GM21381 (cell line): ENCODE measurements at regions not wholly inside any gene's neighbourhood (a gene's known extent, or its start where the extent isn't known, plus 50 kb on each side); places are given as distances from the start of the nearest gene placed in this dataset.
"Not testable (repeated sequence)": the region's sequence is repeated elsewhere in the genome, so short reads cannot be mapped to it uniquely, and the experiment has no call there.

Experiments
- ATAC-seq: cut with Tn5 transposase; IDR thresholded peaks from one replicate; pipeline ENCODE4 v1.9.1; 2021; ENCODE audit warnings: mild to moderate bottlenecking, moderate library complexity; ENCODE audit not compliant: unreplicated experiment

- no peak for ATAC-seq
These were observed 445.5 kb upstream of the MKI67 start for GRCh38 chr10:128571745-128572144.

DNA sequence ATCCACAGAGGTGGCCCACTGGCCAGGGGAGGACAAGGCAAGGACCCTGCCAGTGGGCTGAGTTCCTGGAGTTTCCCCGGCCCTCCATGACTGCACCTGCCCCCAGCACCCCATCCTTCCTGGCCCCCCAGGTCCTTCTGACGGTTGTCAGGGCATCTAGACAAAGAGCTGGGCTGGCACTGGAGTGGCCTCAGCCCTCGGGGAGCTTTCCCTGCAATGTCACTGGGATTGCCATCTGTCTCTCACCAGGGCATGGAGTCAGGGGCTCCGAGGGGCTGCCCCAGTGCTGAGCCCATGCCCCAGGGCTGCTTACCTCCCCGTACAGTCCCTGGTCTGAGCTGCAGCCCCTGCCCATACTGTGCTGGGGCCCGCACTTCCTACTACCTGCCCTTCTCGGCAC lies 446.5 kb upstream of the MKI67 start:
- no peak for ATAC-seq

DNA sequence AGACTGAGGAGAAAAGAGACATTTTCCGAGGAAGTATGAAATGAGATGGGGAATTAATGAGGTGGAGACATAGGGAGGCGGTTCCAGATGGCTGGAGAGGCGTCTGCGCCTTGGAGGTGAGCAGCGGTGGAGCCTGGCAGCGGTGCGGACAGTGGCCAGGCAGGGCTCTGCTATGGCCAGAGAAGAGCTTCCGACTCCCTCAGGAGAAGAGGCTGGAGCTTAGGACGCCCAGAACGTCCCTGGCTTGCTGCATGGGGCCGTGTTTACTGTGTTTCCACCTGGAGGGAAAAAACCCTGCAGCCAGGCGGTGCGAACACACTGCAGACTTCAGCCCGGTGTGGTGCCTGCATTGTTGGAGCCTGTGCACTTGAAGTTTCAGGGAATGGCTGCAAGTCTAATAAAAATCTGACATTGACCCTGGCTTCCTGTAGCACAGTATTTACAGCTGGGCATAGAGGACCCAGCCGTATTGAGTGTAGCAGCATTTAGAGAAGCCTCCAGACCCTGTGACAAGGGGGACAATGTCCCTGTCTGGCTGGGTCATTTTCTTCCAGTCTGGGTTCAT lies 447.1 kb upstream of the MKI67 start:
- ATAC-seq: no peak

DNA sequence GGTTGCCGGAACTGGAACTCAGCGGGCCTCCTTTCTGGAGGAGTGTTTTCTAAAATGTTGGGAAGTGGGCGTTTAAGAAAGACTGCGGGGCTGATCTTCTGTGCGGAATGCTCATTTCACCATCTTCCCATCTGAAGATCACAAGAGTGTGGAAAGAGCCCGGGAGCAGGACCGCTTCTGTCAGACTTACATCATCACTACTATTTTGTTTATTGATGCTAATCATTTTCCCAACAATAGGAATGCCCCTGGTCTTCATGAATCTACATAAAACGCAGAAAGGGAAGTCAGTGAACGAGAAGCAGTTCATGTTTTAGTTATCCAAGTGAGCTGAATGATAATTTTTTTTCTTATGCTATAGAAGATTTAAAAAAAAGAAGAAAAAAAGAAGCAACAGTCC lies 447.8 kb upstream of the MKI67 start:
- no peak for ATAC-seq

GRCh38 chr10:128574581-128575210 lies 448.5 kb upstream of the MKI67 start:
- no peak for ATAC-seq

GRCh38 chr10:128575761-128576160 lies 449.5 kb upstream of the MKI67 start:
- ATAC-seq: no peak

DNA sequence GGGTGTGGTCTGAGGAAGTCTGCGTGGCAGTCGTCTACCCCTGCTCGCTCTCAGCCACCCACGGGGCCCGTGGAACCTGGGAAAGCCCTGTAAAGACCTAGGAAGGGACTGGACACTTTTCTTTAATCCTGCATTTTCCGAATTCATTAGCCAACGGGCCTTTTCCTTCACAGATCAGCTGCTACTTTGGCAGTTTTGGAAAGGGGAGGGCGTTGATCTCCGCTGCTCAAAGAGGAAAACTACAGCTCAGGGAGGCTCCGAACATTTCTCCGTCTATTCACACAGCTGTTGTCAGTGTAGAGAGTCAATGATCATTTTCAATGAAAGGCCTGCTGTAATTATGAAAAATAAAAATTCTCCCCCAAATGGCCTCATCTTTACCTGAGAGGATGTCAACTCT lies 450.1 kb upstream of the MKI67 start:
- no peak for ATAC-seq

DNA sequence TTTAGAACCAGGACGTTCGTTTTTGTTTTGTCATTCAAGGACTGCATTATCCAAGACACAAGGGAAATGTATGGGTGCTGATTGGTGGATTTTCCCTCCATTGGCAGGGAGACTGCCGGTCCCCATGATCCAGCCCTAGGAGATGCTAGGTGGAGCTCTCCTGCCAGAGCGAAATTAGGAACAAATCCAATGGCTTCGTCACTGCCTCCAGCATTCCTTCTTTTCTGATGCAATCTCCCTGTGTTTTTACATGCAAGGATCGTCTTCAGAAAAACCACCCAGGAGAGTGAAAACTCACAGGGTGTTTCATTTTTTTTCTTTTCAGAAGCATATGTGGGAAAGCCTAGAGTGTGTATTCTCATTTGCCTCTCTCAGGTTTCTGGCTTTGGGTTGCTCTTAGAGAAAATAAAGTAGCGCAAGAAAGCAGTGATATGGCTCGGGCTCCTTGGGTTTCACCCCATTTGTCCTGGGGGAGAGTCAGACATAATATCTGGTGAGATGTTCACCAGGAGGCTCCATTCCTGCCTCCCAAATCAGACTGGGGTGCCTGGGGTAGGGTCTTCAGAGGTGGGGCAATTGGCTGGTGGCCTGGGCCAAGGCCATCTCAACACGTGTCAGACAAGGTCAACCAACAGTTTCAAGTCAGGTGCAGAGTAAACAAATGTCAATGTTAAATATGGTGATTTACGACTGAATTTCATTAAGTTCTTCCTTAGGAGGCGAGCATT lies 450.9 kb upstream of the MKI67 start:
- no peak for ATAC-seq

DNA sequence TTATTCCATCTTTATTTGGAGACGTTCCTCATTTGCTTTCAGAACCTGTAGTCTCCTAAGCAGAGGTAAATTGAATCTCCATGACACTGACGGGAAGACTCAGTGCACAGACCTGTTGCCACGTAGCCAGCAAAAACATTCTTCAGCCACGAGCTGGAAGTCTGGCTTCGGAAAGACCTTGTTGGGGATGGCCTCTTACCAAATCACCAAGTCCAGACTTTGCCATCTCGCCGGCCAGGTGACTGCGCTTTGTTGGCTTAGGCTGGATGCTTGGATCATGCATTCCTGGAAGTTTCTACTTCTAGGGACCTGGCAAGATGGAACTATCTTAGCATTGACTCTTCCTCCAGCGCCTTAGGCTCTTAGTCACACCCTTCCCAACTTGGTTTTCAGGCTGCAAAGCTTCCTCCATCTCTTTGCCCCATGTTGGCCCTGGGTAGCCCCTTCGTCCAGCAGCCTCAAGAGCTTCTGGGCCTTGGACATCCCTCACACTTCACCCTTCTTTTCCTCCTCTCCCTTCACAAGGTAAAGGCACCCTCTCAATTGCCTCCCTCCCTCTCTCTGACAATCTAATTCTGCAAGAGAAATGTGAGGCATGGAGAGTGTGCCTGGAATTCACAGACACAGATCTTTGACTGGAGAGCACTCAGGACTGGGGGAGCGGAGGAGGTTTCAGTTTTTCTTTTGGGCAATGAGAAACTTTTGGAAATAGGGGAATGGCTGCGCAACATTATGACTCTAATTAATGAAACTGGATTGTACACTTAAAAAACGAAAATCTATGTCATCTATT lies 451.9 kb upstream of the MKI67 start:
- no peak for ATAC-seq

- no peak for ATAC-seq
These were observed 452.5 kb upstream of the MKI67 start for GRCh38 chr10:128578766-128579165.

DNA sequence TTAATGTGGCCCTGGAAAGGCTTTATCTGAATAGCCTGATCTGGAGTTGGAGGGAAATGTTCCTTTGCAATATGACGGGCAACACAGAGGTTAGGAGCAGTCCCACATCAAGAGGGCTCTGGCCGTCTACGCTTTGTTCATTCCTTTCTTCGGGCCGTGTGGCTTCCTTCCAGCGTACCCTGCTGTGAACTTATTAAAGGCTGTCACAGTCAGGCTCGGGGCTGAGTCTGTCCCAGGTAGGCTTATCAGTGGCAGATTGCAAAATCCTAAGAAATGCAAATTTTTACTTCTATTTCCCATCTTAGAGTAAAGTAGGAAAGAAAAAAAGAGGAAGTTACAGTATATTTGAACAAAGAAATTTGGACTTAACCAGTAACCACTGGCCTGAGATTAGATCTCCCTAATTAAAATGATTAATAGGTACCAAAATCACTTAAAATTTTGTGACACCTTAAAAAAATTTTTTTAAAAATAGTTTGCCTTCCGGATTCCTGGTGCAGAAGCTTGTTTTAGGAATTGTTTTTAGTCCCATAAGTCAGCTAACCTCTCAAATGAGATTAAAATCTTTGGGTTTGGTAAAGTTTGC lies 453.1 kb upstream of the MKI67 start:
- no peak for ATAC-seq

DNA sequence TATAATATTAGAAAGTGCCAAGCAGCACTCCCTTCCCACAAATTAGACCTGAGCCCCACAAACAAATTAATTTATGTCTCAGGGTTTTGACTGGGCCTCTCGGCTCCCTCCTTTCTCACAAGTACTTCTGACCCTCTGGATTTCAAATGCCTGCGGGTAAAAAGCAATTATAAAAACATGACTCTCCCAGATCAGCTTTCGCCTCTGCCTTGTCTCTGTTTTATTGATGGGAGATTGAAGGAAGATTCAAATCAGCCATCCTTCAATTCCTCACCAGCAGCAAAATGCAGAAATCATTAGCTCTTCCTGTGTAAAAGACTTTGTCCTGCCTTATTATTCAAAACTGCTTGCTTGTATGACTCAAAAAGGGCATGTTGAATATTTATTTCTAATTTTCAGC lies 453.7 kb upstream of the MKI67 start:
- no peak for ATAC-seq

DNA sequence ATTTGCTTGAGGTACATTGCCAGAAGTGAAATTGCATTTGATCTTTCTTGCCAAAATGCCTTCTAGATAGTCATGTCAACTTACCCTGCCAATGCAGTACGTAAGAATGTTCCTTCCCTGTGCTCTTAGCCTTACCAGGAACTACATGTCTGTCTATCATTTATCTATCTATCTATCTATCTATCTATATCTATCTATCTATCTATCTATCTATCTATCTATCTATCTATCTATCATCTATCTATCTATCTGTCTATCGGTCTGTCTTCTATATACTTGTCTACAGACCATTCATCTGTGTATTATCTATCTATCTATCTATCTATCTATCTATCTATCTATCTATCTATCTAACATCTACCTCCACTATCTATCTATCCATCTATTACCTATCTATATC lies 456.9 kb upstream of the MKI67 start:
- not testable (repeated sequence) for ATAC-seq

- not testable (repeated sequence) for ATAC-seq
These were observed 460.4 kb upstream of the MKI67 start for GRCh38 chr10:128586599-128586998.

GRCh38 chr10:128587689-128588088 lies 461.5 kb upstream of the MKI67 start:
- no peak for ATAC-seq

- ATAC-seq: no peak
These were observed 462.2 kb upstream of the MKI67 start for GRCh38 chr10:128588402-128588801.

DNA sequence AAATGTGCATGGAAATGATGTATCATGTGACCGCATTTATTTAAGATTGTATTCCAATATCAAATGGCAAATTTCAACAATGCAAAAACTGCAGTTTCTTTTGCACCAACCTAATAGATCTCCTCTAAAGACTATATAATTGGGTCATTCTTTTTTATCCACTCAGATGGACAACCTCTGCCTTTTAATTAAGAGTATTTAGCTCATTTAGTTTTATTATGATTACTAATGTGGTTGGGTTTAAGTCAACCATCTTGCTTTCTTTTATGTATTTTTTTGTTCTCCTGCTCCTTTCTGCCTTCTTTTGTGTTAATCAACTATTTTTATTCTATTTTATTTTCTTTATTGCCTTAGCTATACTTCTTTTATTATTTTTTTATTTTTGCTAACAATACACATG lies 468.5 kb upstream of the MKI67 start:
- no peak for ATAC-seq

- no peak for ATAC-seq
These were observed 470.7 kb upstream of the MKI67 start for GRCh38 chr10:128596906-128597305.

GRCh38 chr10:128599030-128599429 lies 472.8 kb upstream of the MKI67 start:
- no peak for ATAC-seq

DNA sequence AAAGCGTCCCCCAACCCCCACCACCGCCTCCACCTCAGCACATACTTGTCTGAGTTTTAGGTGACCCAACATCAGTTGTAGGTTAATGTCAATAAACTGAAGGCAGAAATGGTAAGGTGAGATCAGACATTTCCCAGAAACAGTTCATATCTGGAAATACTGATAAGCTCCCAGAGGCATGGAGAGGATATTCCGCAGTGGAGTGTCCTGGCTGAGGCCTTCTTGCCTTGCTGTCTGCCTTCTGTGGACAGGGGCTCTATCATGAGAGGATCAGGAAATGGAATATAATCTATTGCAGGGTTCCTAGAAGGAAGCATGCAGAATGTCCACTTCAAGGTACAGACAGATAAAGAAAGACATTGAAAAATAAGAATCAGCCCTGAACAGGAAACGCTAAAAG lies 473.3 kb upstream of the MKI67 start:
- no peak for ATAC-seq

DNA sequence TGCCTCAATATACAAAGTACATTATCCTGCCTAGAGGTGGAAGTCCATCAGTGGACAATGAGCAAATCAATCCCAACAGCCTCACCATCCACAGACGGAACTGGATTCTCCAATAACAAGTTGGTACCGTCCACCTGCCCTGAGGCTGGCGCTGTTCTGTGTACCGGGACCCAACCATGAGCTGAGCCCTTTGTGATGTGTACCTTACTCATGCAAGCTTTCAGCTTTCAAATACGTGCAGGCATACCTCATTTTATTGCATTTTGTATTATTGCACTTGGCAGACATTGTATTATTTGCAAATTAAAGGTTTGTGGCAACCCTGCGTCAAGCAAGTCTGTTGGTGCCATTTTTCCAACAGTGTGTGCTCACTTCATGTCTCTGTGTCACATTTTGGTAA lies 476.0 kb upstream of the MKI67 start:
- ATAC-seq: no peak
